ENCODE measurements at regions not wholly inside any gene's neighbourhood (a gene's known extent, or its start where the extent isn't known, plus 50 kb on each side); places are given as distances from the start of the nearest gene placed in this dataset.

- H3K27ac Mint-ChIP-seq, result no peak overlapping the region
Measured at GRCh38 chr5:92332039-92332438, 948.9 kb upstream of the ARRDC3 start.

DNA sequence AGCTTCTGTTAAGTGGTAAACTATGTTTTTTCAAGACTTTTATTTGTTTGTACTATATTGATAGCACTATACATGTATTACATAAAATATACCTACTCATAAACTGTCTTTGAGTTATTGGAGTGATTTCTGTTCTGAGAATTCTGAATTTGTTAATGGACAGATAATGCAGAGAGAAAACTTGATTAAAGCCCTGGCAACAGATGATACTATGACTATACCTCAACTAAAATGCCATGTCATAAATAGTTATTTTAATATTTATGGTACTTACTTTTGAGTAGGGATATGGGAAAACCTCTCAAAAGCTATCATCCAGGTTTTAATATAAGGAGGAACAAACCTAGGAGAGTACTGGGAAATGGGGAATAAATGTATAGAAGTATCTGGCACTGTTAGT lies 947.2 kb upstream of the ARRDC3 start:
- no peaks in the 10 kb centered on the region for H3K4me1 Mint-ChIP-seq (ENCODE audit: low read depth)
- H3K27me3 Mint-ChIP-seq, result no peaks in the 10 kb centered on the region
- H3K27ac Mint-ChIP-seq, result no peak overlapping the region
- no peaks in the 10 kb centered on the region for H3K36me3 Mint-ChIP-seq (ENCODE audit: insufficient read depth)
- H3K9me3 Mint-ChIP-seq (ENCODE audit: low read depth), result no peaks in the 10 kb centered on the region
- TF ChIP-seq CTCF (IDR thresholded peaks at IDR 0.05; ENCODE audit: unreplicated experiment), result no peak
- DNase-seq (ENCODE audit: low spot score, unreplicated experiment), result no peak
- H3K4me3 Mint-ChIP-seq (ENCODE audit: low read depth), result no peak overlapping the region

More at GRCh38 chr5:92332039-92332438, 948.9 kb upstream of the ARRDC3 start:
- no peak for DNase-seq (ENCODE audit: low spot score, unreplicated experiment)
- Mint-ChIP-seq H3K4me3 (ENCODE audit: low read depth) (no peak overlapping the region), H3K27me3 (no peaks in the 10 kb centered on the region), H3K36me3 (ENCODE audit: insufficient read depth) (no peaks in the 10 kb centered on the region), H3K4me1 (ENCODE audit: low read depth) (no peaks in the 10 kb centered on the region), H3K9me3 (ENCODE audit: low read depth) (no peaks in the 10 kb centered on the region)
- no peak for TF ChIP-seq CTCF (IDR thresholded peaks at IDR 0.05; ENCODE audit: unreplicated experiment)

GRCh38 chr5:92329759-92330158 lies 946.6 kb upstream of the ARRDC3 start:
- H3K27ac Mint-ChIP-seq, result no peak overlapping the region
- H3K36me3 Mint-ChIP-seq (ENCODE audit: insufficient read depth), result no peaks in the 10 kb centered on the region
- H3K27me3 Mint-ChIP-seq, result no peaks in the 10 kb centered on the region
- H3K9me3 Mint-ChIP-seq (ENCODE audit: low read depth), result no peaks in the 10 kb centered on the region
- no peak for TF ChIP-seq CTCF (IDR thresholded peaks at IDR 0.05; ENCODE audit: unreplicated experiment)
- H3K4me1 Mint-ChIP-seq (ENCODE audit: low read depth), result no peaks in the 10 kb centered on the region
- DNase-seq (ENCODE audit: low spot score, unreplicated experiment), result no peak
- no peak overlapping the region for H3K4me3 Mint-ChIP-seq (ENCODE audit: low read depth)

DNA sequence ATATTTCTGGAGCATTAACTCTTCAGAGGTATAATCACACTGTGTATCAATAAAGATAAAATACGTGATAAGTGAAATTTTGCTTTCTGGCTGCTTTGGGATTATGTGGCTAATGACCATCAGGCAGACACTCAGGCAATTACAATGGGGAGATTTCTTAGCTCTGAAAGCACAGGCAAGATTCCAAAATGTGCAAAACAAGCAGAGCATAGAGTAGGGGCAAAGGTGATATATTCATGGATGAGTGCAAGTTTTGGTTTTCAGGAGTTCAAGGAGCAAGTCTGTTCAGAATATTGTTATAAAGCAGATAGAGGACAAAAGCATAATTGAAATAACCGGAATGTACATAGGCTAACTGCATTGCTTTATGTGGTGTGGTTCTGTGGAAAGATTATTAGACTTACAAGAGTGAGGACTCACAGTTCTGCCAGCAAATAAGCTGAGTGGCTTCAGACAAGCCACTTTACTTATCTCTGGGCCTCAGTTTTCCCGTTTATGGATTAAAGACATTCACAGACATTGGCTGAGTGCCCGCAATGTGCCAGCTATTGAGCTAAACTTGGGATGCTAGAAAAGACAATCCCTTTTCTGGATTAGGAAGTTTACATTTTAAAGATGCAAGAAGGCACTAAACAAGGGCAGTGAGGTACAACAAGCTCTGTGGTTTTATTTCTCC lies 945.6 kb upstream of the ARRDC3 start:
- TF ChIP-seq CTCF (IDR thresholded peaks at IDR 0.05; ENCODE audit: unreplicated experiment), result no peak
- H3K36me3 Mint-ChIP-seq (ENCODE audit: insufficient read depth), result no peaks in the 10 kb centered on the region
- no peak overlapping the region for H3K4me3 Mint-ChIP-seq (ENCODE audit: low read depth)
- no peaks in the 10 kb centered on the region for H3K9me3 Mint-ChIP-seq (ENCODE audit: low read depth)
- no peaks in the 10 kb centered on the region for H3K4me1 Mint-ChIP-seq (ENCODE audit: low read depth)
- no peaks in the 10 kb centered on the region for H3K27me3 Mint-ChIP-seq
- no peak overlapping the region for H3K27ac Mint-ChIP-seq
- DNase-seq (ENCODE audit: low spot score, unreplicated experiment), result no peak

DNA sequence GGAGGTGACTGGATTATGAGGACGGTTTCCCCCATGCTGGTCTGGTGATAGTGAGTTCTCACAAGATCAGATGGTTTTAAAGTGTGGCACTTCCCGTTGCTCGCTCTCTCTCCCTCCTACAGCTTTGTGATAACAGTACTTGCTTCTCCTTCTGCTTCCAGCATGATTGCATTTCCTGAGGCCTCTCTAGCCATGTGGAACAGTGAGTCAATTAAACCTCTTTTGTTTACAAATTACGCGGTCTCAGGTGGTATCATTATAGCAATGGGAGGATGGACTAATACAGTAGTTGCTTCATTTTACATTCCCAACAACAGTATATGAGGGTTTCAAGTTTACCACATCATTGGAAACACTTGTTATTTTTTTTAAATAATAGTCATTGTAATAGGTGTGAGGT lies 937.3 kb upstream of the ARRDC3 start:
- H3K4me3 Mint-ChIP-seq (ENCODE audit: low read depth), result no peak overlapping the region
- H3K4me1 Mint-ChIP-seq (ENCODE audit: low read depth), result peaks cover 2% of the 10 kb centered on the region
- H3K9me3 Mint-ChIP-seq (ENCODE audit: low read depth), result no peaks in the 10 kb centered on the region
- DNase-seq (ENCODE audit: low spot score, unreplicated experiment), result no peak
- H3K27ac Mint-ChIP-seq, result no peak overlapping the region
- no peaks in the 10 kb centered on the region for H3K36me3 Mint-ChIP-seq (ENCODE audit: insufficient read depth)
- no peak for TF ChIP-seq CTCF (IDR thresholded peaks at IDR 0.05; ENCODE audit: unreplicated experiment)
- no peaks in the 10 kb centered on the region for H3K27me3 Mint-ChIP-seq
